ENCODE measurements at regions not wholly inside any gene's neighbourhood (a gene's known extent, or its start where the extent isn't known, plus 50 kb on each side); places are given as distances from the start of the nearest gene placed in this dataset.

DNA sequence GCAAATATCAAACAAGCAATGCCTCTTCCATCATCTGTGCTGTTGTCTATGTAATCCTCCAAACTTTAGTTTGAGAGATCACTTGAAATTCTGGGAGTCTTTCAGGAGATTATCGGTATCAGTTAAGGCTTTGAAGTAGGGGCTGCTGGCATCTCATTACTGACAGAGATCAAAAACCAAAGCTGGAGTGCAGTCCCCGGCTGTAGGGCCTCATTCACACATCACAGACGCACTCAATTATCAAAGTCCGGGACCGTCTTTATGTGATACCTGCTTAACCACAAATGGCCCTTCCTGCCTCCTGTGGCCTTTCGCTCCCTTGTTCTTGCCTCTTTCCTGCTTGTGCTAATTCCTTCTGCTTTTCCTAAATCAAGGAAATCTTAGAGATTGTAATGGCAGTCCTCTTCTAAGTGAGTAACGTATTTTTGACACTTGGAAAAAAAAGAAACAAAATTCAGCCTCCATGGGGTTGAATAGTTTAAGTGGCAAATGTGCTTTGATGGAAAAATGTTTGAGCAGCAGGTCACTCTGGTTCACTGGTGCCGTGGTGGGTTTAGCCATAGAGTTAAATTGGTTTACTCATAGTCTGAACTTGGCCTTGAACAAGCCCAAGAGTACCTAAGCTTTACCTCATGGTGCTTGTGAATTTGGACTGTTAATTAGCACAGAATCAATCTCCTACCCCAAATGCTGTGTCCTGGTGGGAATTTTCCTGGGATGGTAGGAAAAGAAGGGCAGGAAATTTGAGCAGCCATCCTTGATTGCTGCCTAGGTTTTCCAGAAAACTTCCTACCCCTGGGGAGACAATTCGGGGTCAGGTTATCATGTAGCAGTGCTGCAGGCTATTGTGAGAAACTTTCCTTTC, 178.9 kb upstream of the LYZL1 start:
- Mint-ChIP-seq H3K4me1 (no peaks in the 10 kb centered on the region), H3K36me3 (no peaks in the 10 kb centered on the region), H3K9me3 (peaks cover 0 to 3% (median 0%) of the 10 kb centered on the region in 7 donors), H3K27me3 (ENCODE audit: low read depth in 3 of 3) (peaks cover 1 to 2% (median 2%) of the 10 kb centered on the region in 3 donors), H3K4me3 (no peak overlapping the region), H3K27ac (no peak overlapping the region)
- Histone ChIP-seq H3K27me3 (ENCODE audit: control insufficient read depth in 2 of 2, insufficient read depth in 2 of 2, low read length in 2 of 2) (no peaks in the 10 kb centered on the region), H3K27ac (ENCODE audit: low read depth in 1 of 2, low read length in 2 of 2) (no peak overlapping the region), H3K4me3 (replicated peaks in 1 of 3; ENCODE audit: low read depth in 2 of 3, low read length in 3 of 3) (no peak overlapping the region), H3K36me3 (replicated peaks in 1 of 2; ENCODE audit: control insufficient read depth in 1 of 2, insufficient read depth in 2 of 2, low read length in 2 of 2) (no peaks in the 10 kb centered on the region), H3K4me1 (ENCODE audit: control insufficient read depth in 1 of 2, insufficient read depth in 2 of 2, low read length in 2 of 2) (no peaks in the 10 kb centered on the region), H3K4me2 (replicated peaks; ENCODE audit: extremely low read depth, low read length, poor library complexity, severe bottlenecking) (no peak overlapping the region), H3K9ac (ENCODE audit: insufficient read depth, low read length, poor library complexity, severe bottlenecking) (no peak overlapping the region), H4K20me1 (ENCODE audit: insufficient read depth, low read length) (no peaks in the 10 kb centered on the region), H3K79me2 (ENCODE audit: insufficient read depth, low read length) (no peaks in the 10 kb centered on the region), H3K9me3 (replicated peaks in 1 of 2; ENCODE audit: control insufficient read depth in 1 of 2, insufficient read depth in 1 of 2, low read length in 2 of 2) (no peaks in the 10 kb centered on the region), H2AFZ (ENCODE audit: insufficient read depth, low read depth, low read length, poor library complexity, severe bottlenecking) (no peak overlapping the region)
- TF ChIP-seq, protein P1, sequence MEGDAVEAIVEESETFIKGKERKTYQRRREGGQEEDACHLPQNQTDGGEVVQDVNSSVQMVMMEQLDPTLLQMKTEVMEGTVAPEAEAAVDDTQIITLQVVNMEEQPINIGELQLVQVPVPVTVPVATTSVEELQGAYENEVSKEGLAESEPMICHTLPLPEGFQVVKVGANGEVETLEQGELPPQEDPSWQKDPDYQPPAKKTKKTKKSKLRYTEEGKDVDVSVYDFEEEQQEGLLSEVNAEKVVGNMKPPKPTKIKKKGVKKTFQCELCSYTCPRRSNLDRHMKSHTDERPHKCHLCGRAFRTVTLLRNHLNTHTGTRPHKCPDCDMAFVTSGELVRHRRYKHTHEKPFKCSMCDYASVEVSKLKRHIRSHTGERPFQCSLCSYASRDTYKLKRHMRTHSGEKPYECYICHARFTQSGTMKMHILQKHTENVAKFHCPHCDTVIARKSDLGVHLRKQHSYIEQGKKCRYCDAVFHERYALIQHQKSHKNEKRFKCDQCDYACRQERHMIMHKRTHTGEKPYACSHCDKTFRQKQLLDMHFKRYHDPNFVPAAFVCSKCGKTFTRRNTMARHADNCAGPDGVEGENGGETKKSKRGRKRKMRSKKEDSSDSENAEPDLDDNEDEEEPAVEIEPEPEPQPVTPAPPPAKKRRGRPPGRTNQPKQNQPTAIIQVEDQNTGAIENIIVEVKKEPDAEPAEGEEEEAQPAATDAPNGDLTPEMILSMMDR (IDR thresholded peaks at IDR 0.05): no peak
- WGBS (ENCODE audit: insufficient coverage): 85% methylated on average over 8 of the region's 9 CpGs
- DNase-seq: no peak
- intact Hi-C loops (cut with micrococcal nuclease): no loop called here

DNA sequence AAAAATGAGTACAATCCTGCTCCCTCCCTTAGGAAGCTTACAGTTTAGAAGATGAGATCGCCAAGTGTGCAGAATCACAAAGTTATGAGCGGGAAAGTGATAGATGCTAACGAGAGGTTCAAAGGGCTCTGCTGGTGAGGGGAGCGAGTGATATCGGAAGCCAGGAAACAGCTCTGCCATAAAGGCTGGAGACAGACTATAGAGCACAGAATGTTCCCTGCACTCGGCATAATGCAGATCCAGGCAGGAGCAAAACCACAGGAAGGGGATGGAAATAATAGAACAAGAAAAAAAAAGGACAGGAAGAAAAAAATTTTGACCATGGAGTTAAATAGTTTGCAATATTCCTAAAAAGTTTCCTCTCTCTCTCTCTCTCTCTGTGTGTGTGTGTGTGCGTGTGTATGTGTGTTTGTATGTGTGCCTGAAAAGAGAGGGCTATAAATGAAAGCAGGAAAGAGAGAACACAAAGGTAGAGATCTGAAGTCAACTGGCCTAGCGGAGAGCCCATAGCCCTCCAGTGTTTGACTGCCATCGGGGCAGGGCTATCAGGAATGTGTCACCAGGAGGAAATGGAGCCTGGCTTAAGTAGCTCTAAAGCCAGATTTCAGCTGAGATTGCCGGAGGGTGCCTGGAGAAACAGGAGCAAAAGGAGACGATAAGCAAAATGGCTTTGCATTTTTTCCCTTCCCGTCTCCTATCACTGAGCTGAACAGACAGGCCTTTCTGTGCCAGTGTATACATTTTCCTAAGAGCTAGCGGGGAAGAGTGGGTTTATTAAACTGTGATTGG, 175.8 kb upstream of the LYZL1 start:
- WGBS (ENCODE audit: insufficient coverage): 77% methylated on average over 10 of the region's 13 CpGs
- no peaks in the 10 kb centered on the region for H3K4me1 Mint-ChIP-seq

More for the DNA sequence above, 175.8 kb upstream of the LYZL1 start:
- no peaks in the 10 kb centered on the region for H3K79me2 ChIP-seq (ENCODE audit: insufficient read depth, low read length)
- no peak overlapping the region for H3K4me3 ChIP-seq (replicated peaks in 1 of 3; ENCODE audit: low read depth in 2 of 3, low read length in 3 of 3)
- intact Hi-C loops (cut with micrococcal nuclease): no loop called here
- no peaks in the 10 kb centered on the region for H3K36me3 ChIP-seq (replicated peaks in 1 of 2; ENCODE audit: control insufficient read depth in 1 of 2, insufficient read depth in 2 of 2, low read length in 2 of 2)
- peaks cover 4 to 13% of the 10 kb centered on the region in 2 donors for H3K9me3 ChIP-seq (replicated peaks in 1 of 2; ENCODE audit: control insufficient read depth in 1 of 2, insufficient read depth in 1 of 2, low read length in 2 of 2)
- H3K27ac ChIP-seq (ENCODE audit: low read depth in 1 of 2, low read length in 2 of 2): no peak overlapping the region
- no peak overlapping the region for H3K4me3 Mint-ChIP-seq
- H3K9ac ChIP-seq (ENCODE audit: insufficient read depth, low read length, poor library complexity, severe bottlenecking): no peak overlapping the region
- H3K27me3 ChIP-seq (ENCODE audit: control insufficient read depth in 2 of 2, insufficient read depth in 2 of 2, low read length in 2 of 2): no peaks in the 10 kb centered on the region
- H3K27me3 Mint-ChIP-seq (ENCODE audit: low read depth in 3 of 3): peaks cover 1 to 2% (median 2%) of the 10 kb centered on the region in 3 donors
- no peaks in the 10 kb centered on the region for H3K4me1 ChIP-seq (ENCODE audit: control insufficient read depth in 1 of 2, insufficient read depth in 2 of 2, low read length in 2 of 2)
- H2AFZ ChIP-seq (ENCODE audit: insufficient read depth, low read depth, low read length, poor library complexity, severe bottlenecking): no peak overlapping the region
- H3K27ac Mint-ChIP-seq: no peak overlapping the region
- H4K20me1 ChIP-seq (ENCODE audit: insufficient read depth, low read length): no peaks in the 10 kb centered on the region
- H3K9me3 Mint-ChIP-seq: peaks cover 2 to 17% (median 11%) of the 10 kb centered on the region in 7 donors
- H3K36me3 Mint-ChIP-seq: no peaks in the 10 kb centered on the region
- no peak for DNase-seq
- no peak overlapping the region for H3K4me2 ChIP-seq (replicated peaks; ENCODE audit: extremely low read depth, low read length, poor library complexity, severe bottlenecking)
- TF ChIP-seq, protein P1 (IDR thresholded peaks at IDR 0.05): no peak
